OCI-LY1 (cell line): ENCODE measurements at regions not wholly inside any gene's neighbourhood (a gene's known extent, or its start where the extent isn't known, plus 50 kb on each side); places are given as distances from the start of the nearest gene placed in this dataset.
"Not testable (repeated sequence)": the region's sequence is repeated elsewhere in the genome, so short reads cannot be mapped to it uniquely, and the experiment has no call there.

Experiments used
- H2AFZ ChIP-seq: fragments of 200-600 bp; sonication (generic), shearing (Covaris generic); 2 replicates; pipeline ENCODE4 v1.6.0; 2014; ENCODE audit warnings: antibody characterized with exemption, mild to moderate bottlenecking, low read length
- H3F3A ChIP-seq: fragments of 200-600 bp; sonication (generic), shearing (Covaris generic); 2 replicates; pipeline ENCODE4 v1.6.0; 2014; ENCODE audit warnings: mild to moderate bottlenecking, antibody characterized with exemption, low read length, moderate library complexity; ENCODE audit not compliant: insufficient read depth
- H3K27ac ChIP-seq: fragments of 200-600 bp; sonication (generic); 2 replicates; pipeline ENCODE4 v1.5.1; 2014; ENCODE audit warnings: low read length, mixed run types, mild to moderate bottlenecking, low read depth; ENCODE audit not compliant: poor library complexity, severe bottlenecking
- H3K27me3 ChIP-seq: fragments of 200-600 bp; sonication (generic); 2 replicates; pipeline ENCODE4 v1.6.0; 2014; ENCODE audit warnings: antibody characterized with exemption, mild to moderate bottlenecking, low read length, moderate library complexity; ENCODE audit not compliant: insufficient read depth
- H3K36me3 ChIP-seq: fragments of 200-600 bp; sonication (generic); 2 replicates; pipeline ENCODE4 v1.6.1; 2014; ENCODE audit warnings: mild to moderate bottlenecking, antibody characterized with exemption, low read length, moderate library complexity, mixed read lengths; ENCODE audit not compliant: insufficient read depth
- H3K4me1 ChIP-seq: fragments of 200-600 bp; sonication (generic); 2 replicates; pipeline ENCODE4 v1.5.1; 2014; ENCODE audit warnings: mild to moderate bottlenecking, low read length, moderate library complexity; ENCODE audit not compliant: insufficient read depth, severe bottlenecking
- H3K4me2 ChIP-seq: fragments of 200-600 bp; sonication (generic), shearing (Covaris generic); 2 replicates; pipeline ENCODE4 v1.6.1; 2014; ENCODE audit warnings: low read length
- H3K4me3 ChIP-seq: fragments of 200-600 bp; sonication (generic); 2 replicates; pipeline ENCODE4 v1.5.1; 2014; ENCODE audit warnings: low read length, low read depth, mild to moderate bottlenecking, mixed read lengths; ENCODE audit not compliant: poor library complexity, severe bottlenecking
- H3K79me2 ChIP-seq: fragments of 200-600 bp; shearing (Covaris generic); 2 replicates; pipeline ENCODE4 v1.6.1; 2016; ENCODE audit warnings: mixed run types, low read length, mixed read lengths; ENCODE audit not compliant: insufficient read depth
- H3K9ac ChIP-seq: fragments of 200-600 bp; sonication (generic), shearing (Covaris generic); 2 replicates; pipeline ENCODE4 v1.6.1; 2014; ENCODE audit warnings: mild to moderate bottlenecking, low read length, mixed read lengths
- H3K9me2 ChIP-seq: fragments of 200-600 bp; sonication (generic), shearing (Covaris generic); 2 replicates; pipeline ENCODE4 v1.6.1; 2014; ENCODE audit warnings: low read depth, mild to moderate bottlenecking, low read length, mixed read lengths
- H3K9me3 ChIP-seq: fragments of 200-600 bp; shearing (Covaris generic); 2 replicates; pipeline ENCODE4 v1.6.1; 2014; ENCODE audit warnings: low read length, mixed read lengths
- H4K20me1 ChIP-seq: fragments of 200-600 bp; sonication (generic), shearing (Covaris generic); 2 replicates; pipeline ENCODE4 v1.6.0; 2016; ENCODE audit warnings: mild to moderate bottlenecking, low read length; ENCODE audit not compliant: insufficient read depth

GRCh38 chr7:153991471-153991870 is 60.7 kb upstream of the DPP6 start:
- H3K9ac ChIP-seq, H3K27ac ChIP-seq, H3K27me3 ChIP-seq, H3F3A ChIP-seq, H3K4me3 ChIP-seq, H3K36me3 ChIP-seq, H3K4me2 ChIP-seq, H4K20me1 ChIP-seq, H3K9me2 ChIP-seq, H3K9me3 ChIP-seq, H2AFZ ChIP-seq, H3K79me2 ChIP-seq, H3K4me1 ChIP-seq: not testable (repeated sequence)

- not testable (repeated sequence) for H3K9ac ChIP-seq, H3K4me3 ChIP-seq, H3K4me2 ChIP-seq, H3K9me2 ChIP-seq, H3K4me1 ChIP-seq, H2AFZ ChIP-seq, H3K27ac ChIP-seq, H4K20me1 ChIP-seq, H3K27me3 ChIP-seq, H3K9me3 ChIP-seq, H3K36me3 ChIP-seq, H3F3A ChIP-seq, H3K79me2 ChIP-seq
These were observed 58.8 kb upstream of the DPP6 start for GRCh38 chr7:153993402-153993801.

GRCh38 chr7:153998896-153999295 is 53.3 kb upstream of the DPP6 start:
- not testable (repeated sequence) for H3K9me2 ChIP-seq, H3K9ac ChIP-seq, H3F3A ChIP-seq, H3K36me3 ChIP-seq, H3K4me3 ChIP-seq, H3K4me1 ChIP-seq, H4K20me1 ChIP-seq, H3K27me3 ChIP-seq, H3K9me3 ChIP-seq, H3K4me2 ChIP-seq, H2AFZ ChIP-seq, H3K27ac ChIP-seq, H3K79me2 ChIP-seq
